Esophagus muscularis mucosa (tissue), 4 donors: ENCODE measurements at regions not wholly inside any gene's neighbourhood (a gene's known extent, or its start where the extent isn't known, plus 50 kb on each side); places are given as distances from the start of the nearest gene placed in this dataset.

Experiments used
- DNase-seq: peaks from one replicate; pipeline ENCODE4 v3.0.0-alpha.2; 2017; ENCODE audit errors: extremely low spot score
- H3K27ac ChIP-seq, 4 donors: fragments of 200-600 bp; sonication (generic); replicated peaks in 1 of 4; 1 replicate in 3 of 4; 2 replicates in 1 of 4; pipeline ENCODE4 v1.5.1; 2016 to 2019; ENCODE audit warnings: mild to moderate bottlenecking in 1 of 4
- H3K27me3 ChIP-seq, 4 donors: fragments of 200-600 bp; sonication (generic); one replicate each; pipeline versions ENCODE4 v1.5.1 to v1.6.0; 2016 to 2019
- H3K36me3 ChIP-seq, 4 donors: fragments of 200-600 bp; sonication (generic); one replicate each; pipeline ENCODE4 v1.5.1; 2016 to 2019
- H3K4me1 ChIP-seq, 4 donors: fragments of 200-600 bp; sonication (generic); one replicate each; pipeline ENCODE4 v1.5.1; 2016 to 2019
- H3K4me3 ChIP-seq, 4 donors: fragments of 200-600 bp; sonication (generic); 1 replicate in 2 of 4; 2 replicates in 2 of 4; pipeline ENCODE4 v1.5.1; 2016 to 2019; ENCODE audit warnings: mild to moderate bottlenecking in 4 of 4, moderate library complexity in 1 of 4
- H3K9me3 ChIP-seq, 4 donors: fragments of 200-600 bp; sonication (generic); 1 replicate in 3 of 4; 2 replicates in 1 of 4; pipeline ENCODE4 v1.5.1; 2016 to 2019
- EP300 ChIP-seq: sonication (generic); formaldehyde crosslinking; IDR thresholded peaks from one replicate; pipeline ENCODE4 v1.6.1; 2017; ENCODE audit warnings: antibody characterized with exemption
- POLR2A ChIP-seq: fragments of 450-650 bp; IDR thresholded peaks from one replicate; pipeline ENCODE4 v1.6.1; 2017; ENCODE audit warnings: antibody characterized with exemption, moderate library complexity, mild to moderate bottlenecking, low read depth
- POLR2AphosphoS5 ChIP-seq, 2 donors: sonication (generic); formaldehyde crosslinking; IDR thresholded peaks; one replicate each; pipeline ENCODE4 v1.6.1; 2017; ENCODE audit warnings: antibody characterized with exemption in 2 of 2
- WGBS: methylation state at CpG from one replicate; pipeline ENCODE4 v1.1.5; 2018; 5-methylcytosine and 5-hydroxymethylcytosine counted together
- intact Hi-C: fragments of 100-400 bp; cut with DNase I; formaldehyde crosslinking; loops from one replicate; pipeline ENCODE4 v1.15.1; 2023
- TF ChIP-seq, protein P1 (sequence below), 3 experiments: fragments of 200-600 bp in 2 of 3; fragments of 450-650 bp in 1 of 3; sonication (generic) in 2 of 3; IDR thresholded peaks; one replicate each; pipeline ENCODE4 v1.5.1; 2017 to 2019; ENCODE audit warnings: antibody characterized with exemption in 3 of 3, mild to moderate bottlenecking in 2 of 3, moderate library complexity in 1 of 3

DNA sequence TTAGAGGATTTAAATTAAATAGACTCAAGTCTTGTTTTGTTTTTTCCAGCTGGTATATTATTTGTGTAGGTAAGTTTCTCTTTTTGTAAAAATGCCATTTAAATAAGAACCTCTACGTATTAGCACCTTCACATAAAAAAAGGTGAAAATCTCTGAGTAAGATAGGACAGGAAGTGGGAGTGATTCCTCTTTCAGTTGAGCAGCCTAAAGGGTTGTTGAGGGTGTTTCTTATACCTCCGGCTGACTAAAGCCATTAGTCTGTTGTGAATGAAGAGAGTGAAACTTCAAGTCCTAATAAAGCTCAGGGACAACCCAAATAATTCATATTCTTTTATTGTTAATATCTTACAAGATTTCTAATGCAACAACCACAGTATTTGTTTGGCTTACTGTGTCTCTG lies 188.7 kb downstream of the CHRM3 start:
- Histone ChIP-seq H3K4me3 (no peak overlapping the region), H3K4me1 (peaks cover 0 to 4% (median 4%) of the 10 kb centered on the region in 4 donors), H3K36me3 (no peaks in the 10 kb centered on the region), H3K27ac (no peak overlapping the region), H3K9me3 (no peaks in the 10 kb centered on the region), H3K27me3 (no peaks in the 10 kb centered on the region)
- DNase-seq: no peak
- TF ChIP-seq, protein P1, sequence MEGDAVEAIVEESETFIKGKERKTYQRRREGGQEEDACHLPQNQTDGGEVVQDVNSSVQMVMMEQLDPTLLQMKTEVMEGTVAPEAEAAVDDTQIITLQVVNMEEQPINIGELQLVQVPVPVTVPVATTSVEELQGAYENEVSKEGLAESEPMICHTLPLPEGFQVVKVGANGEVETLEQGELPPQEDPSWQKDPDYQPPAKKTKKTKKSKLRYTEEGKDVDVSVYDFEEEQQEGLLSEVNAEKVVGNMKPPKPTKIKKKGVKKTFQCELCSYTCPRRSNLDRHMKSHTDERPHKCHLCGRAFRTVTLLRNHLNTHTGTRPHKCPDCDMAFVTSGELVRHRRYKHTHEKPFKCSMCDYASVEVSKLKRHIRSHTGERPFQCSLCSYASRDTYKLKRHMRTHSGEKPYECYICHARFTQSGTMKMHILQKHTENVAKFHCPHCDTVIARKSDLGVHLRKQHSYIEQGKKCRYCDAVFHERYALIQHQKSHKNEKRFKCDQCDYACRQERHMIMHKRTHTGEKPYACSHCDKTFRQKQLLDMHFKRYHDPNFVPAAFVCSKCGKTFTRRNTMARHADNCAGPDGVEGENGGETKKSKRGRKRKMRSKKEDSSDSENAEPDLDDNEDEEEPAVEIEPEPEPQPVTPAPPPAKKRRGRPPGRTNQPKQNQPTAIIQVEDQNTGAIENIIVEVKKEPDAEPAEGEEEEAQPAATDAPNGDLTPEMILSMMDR (IDR thresholded peaks at IDR 0.05): no peak
- TF ChIP-seq POLR2A: no peak
- no peak for TF ChIP-seq EP300
- TF ChIP-seq POLR2AphosphoS5 (IDR thresholded peaks at IDR 0.05): no peak
- intact Hi-C loops: no loop called here
- 77% methylated on average over 2 of the region's 2 CpGs for WGBS

DNA sequence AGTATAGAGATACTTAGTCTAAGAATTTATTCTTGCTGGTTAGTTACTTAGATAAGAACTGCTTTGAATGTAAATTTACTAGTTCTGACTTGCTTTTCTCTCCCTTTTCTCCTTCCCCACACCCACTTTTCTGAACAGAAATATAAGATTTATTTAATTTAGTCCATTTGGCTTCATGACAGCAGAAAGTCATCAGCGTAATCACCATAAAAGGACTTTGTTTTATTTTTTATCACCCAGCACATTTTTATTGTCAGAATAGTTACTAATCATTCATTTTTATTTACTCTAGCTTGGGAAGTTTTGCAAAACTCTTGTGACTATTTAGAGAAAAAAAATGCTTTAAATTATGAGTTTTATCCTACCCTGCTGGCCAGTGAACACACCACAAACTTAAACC lies 197.2 kb downstream of the CHRM3 start:
- Histone ChIP-seq H3K9me3 (no peaks in the 10 kb centered on the region), H3K36me3 (no peaks in the 10 kb centered on the region), H3K27me3 (no peaks in the 10 kb centered on the region), H3K27ac (peak overlapping the region; percentile 6 to 35 (median 22)), H3K4me1 (peaks cover 0 to 73% (median 61%) of the 10 kb centered on the region in 4 donors), H3K4me3 (no peak overlapping the region)
- whole genome bisulfite sequencing: 43% methylated on average over 1 of the region's 1 CpG
- TF ChIP-seq EP300 (no peak), POLR2AphosphoS5 (IDR thresholded peaks at IDR 0.05) (no peak), POLR2A (no peak)
- TF ChIP-seq, protein P1 (IDR thresholded peaks at IDR 0.05): no peak
- no peak for DNase-seq
- intact Hi-C loops: no loop called here

GRCh38 chr1:239586128-239586527 lies 199.8 kb downstream of the CHRM3 start:
- peaks cover 0 to 73% (median 58%) of the 10 kb centered on the region in 4 donors for H3K4me1 ChIP-seq
- H3K4me3 ChIP-seq: no peak overlapping the region
- H3K36me3 ChIP-seq: no peaks in the 10 kb centered on the region
- peak overlapping the region in 1 of 4 donors; percentile 23 for H3K27ac ChIP-seq
- TF ChIP-seq POLR2A (no peak), EP300 (no peak), POLR2AphosphoS5 (IDR thresholded peaks at IDR 0.05) (no peak)
- TF ChIP-seq, protein P1 (IDR thresholded peaks at IDR 0.05): no peak
- DNase-seq: no peak
- no peaks in the 10 kb centered on the region for H3K9me3 ChIP-seq
- no peaks in the 10 kb centered on the region for H3K27me3 ChIP-seq
- intact Hi-C loops: no loop called here

- peak overlapping the region; percentile 56 to 62 (median 61) for H3K27ac ChIP-seq
- no peaks in the 10 kb centered on the region for H3K36me3 ChIP-seq
- peaks cover 0 to 78% (median 67%) of the 10 kb centered on the region in 4 donors for H3K4me1 ChIP-seq
- 75% methylated on average over 8 of the region's 8 CpGs for WGBS
- no peaks in the 10 kb centered on the region for H3K27me3 ChIP-seq
- H3K9me3 ChIP-seq: no peaks in the 10 kb centered on the region
- TF ChIP-seq POLR2AphosphoS5 (IDR thresholded peaks at IDR 0.05) (no peak), POLR2A (no peak), EP300 (no peak)
- TF ChIP-seq, protein P1 (IDR thresholded peaks at IDR 0.05): no peak
- intact Hi-C loops: no loop called here
- no peak for DNase-seq
- no peak overlapping the region for H3K4me3 ChIP-seq
Observed at GRCh38 chr1:239587066-239587465, 200.7 kb downstream of the CHRM3 start.
